CD4-positive, alpha-beta T cell treated with Interleukin-21 for 1 hour (primary cell): ENCODE measurements at regions not wholly inside any gene's neighbourhood (a gene's known extent, or its start where the extent isn't known, plus 50 kb on each side); places are given as distances from the start of the nearest gene placed in this dataset.

Experiments
- DNase-seq: peaks from one replicate; pipeline ENCODE4 v3.0.0-alpha.2; 2020

GRCh38 chr6:106035655-106036054 lies 50.5 kb upstream of the PRDM1 start:
- DNase-seq, result no peak

GRCh38 chr6:106033806-106034205 lies 52.3 kb upstream of the PRDM1 start:
- no peak for DNase-seq

- no peak for DNase-seq
Measured at GRCh38 chr6:106027758-106028157, 58.4 kb upstream of the PRDM1 start.

- no peak for DNase-seq
Measured at GRCh38 chr6:106026748-106027715, 59.1 kb upstream of the PRDM1 start.

GRCh38 chr6:106025655-106026054 lies 60.5 kb upstream of the PRDM1 start:
- DNase-seq, result no peak

GRCh38 chr6:106022801-106023200 lies 63.3 kb upstream of the PRDM1 start:
- no peak for DNase-seq

- no peak for DNase-seq
Measured at GRCh38 chr6:106017454-106017853, 68.7 kb upstream of the PRDM1 start.

GRCh38 chr6:106014955-106015354 lies 71.2 kb upstream of the PRDM1 start:
- DNase-seq, result no peak

- DNase-seq, result no peak
Measured at GRCh38 chr6:106011476-106011875, 74.7 kb upstream of the PRDM1 start.

- no peak for DNase-seq
Measured at GRCh38 chr6:106005954-106006353, 80.2 kb upstream of the PRDM1 start.

- no peak for DNase-seq
Measured at GRCh38 chr6:106005013-106005412, 81.1 kb upstream of the PRDM1 start.

- no peak for DNase-seq
Measured at GRCh38 chr6:106003268-106003987, 82.7 kb upstream of the PRDM1 start.

GRCh38 chr6:106002005-106002404 lies 84.1 kb upstream of the PRDM1 start:
- DNase-seq, result no peak

GRCh38 chr6:106000935-106001334 lies 85.2 kb upstream of the PRDM1 start:
- DNase-seq, result no peak

GRCh38 chr6:105997482-105997881 lies 88.7 kb upstream of the PRDM1 start:
- no peak for DNase-seq

- no peak for DNase-seq
Measured at GRCh38 chr6:105995391-105995865, 90.7 kb upstream of the PRDM1 start.

- peak; percentile 49 for DNase-seq
Measured at GRCh38 chr6:105994591-105995390, 91.3 kb upstream of the PRDM1 start.

GRCh38 chr6:105994118-105994590 lies 92.0 kb upstream of the PRDM1 start:
- peak; percentile 65 for DNase-seq

- no peak for DNase-seq
Measured at GRCh38 chr6:105993341-105994117, 92.6 kb upstream of the PRDM1 start.

GRCh38 chr6:105992315-105992961 lies 93.7 kb upstream of the PRDM1 start:
- DNase-seq, result peak; percentile 91

GRCh38 chr6:105991561-105992314 lies 94.4 kb upstream of the PRDM1 start:
- DNase-seq, result no peak
